HepG2 (cell line): ENCODE measurements at regions not wholly inside any gene's neighbourhood (a gene's known extent, or its start where the extent isn't known, plus 50 kb on each side); places are given as distances from the start of the nearest gene placed in this dataset.

Experiments
- BHLHE40 ChIP-seq: IDR thresholded peaks from 2 replicates; pipeline ENCODE4 v1.6.1; 2011; ENCODE audit warnings: low read length, improper control_type of control experiment
- CTCF ChIP-seq: sonication (generic); formaldehyde crosslinking; IDR thresholded peaks from 2 replicates; pipeline ENCODE4 v1.5.0; 2020; ENCODE audit warnings: mild to moderate bottlenecking, missing genetic modification reagents, moderate library complexity
- E2F1 ChIP-seq: sonication (generic); formaldehyde crosslinking; IDR thresholded peaks from 2 replicates; pipeline ENCODE4 v1.5.0; 2020; ENCODE audit warnings: missing genetic modification reagents
- EHMT2 ChIP-seq: fragments of 200-600 bp; sonication (generic); IDR thresholded peaks from 2 replicates; pipeline ENCODE4 v1.7.0; 2017; ENCODE audit warnings: antibody characterized with exemption, low read depth, low read length, borderline replicate concordance
- IRF9 ChIP-seq: sonication (generic); formaldehyde crosslinking; IDR thresholded peaks from 2 replicates; pipeline ENCODE4 v1.8.0; 2022; ENCODE audit warnings: missing genetic modification reagents, mild to moderate bottlenecking, borderline replicate concordance
- KLF6 ChIP-seq: IDR thresholded peaks from 2 replicates; pipeline ENCODE4 v1.8.0; 2016; ENCODE audit warnings: missing biosample characterization, missing genetic modification reagents
- MEF2D ChIP-seq: sonication (generic); formaldehyde crosslinking; IDR thresholded peaks from 2 replicates; pipeline ENCODE4 v1.5.1; 2020; ENCODE audit warnings: mild to moderate bottlenecking, missing genetic modification reagents
- MTA1 ChIP-seq: sonication (generic); formaldehyde crosslinking; IDR thresholded peaks from 2 replicates; pipeline ENCODE4 v1.4.0; 2020; ENCODE audit warnings: missing genetic modification reagents, mild to moderate bottlenecking, borderline replicate concordance
- PRPF4 ChIP-seq: fragments of 200-400 bp; formaldehyde crosslinking; IDR thresholded peaks from 2 replicates; pipeline ENCODE4 v1.6.1; 2016; ENCODE audit warnings: low read length, low read depth; ENCODE audit not compliant: poor library complexity, severe bottlenecking
- SP1 ChIP-seq, 2 experiments: fragments of 450-650 bp in 1 of 2; sonication (generic) in 1 of 2; formaldehyde crosslinking in 1 of 2; IDR thresholded peaks; 2 replicates each; pipeline versions ENCODE4 v1.4.0 to v1.6.1; 2016 to 2020; ENCODE audit warnings: missing genetic modification reagents in 1 of 2
- ZNF101 ChIP-seq: sonication (generic); formaldehyde crosslinking; IDR thresholded peaks from 2 replicates; pipeline ENCODE4 v1.4.0; 2020; ENCODE audit warnings: mild to moderate bottlenecking, low read depth, missing genetic modification reagents, borderline replicate concordance
- ZNF138 ChIP-seq: sonication (generic); formaldehyde crosslinking; IDR thresholded peaks from 2 replicates; pipeline ENCODE4 v1.5.0; 2020; ENCODE audit warnings: mild to moderate bottlenecking, low read depth, missing genetic modification reagents
- ZNF766 ChIP-seq: sonication (generic); formaldehyde crosslinking; IDR thresholded peaks from 2 replicates; pipeline ENCODE4 v1.5.0; 2020; ENCODE audit warnings: missing genetic modification reagents, borderline replicate concordance

DNA sequence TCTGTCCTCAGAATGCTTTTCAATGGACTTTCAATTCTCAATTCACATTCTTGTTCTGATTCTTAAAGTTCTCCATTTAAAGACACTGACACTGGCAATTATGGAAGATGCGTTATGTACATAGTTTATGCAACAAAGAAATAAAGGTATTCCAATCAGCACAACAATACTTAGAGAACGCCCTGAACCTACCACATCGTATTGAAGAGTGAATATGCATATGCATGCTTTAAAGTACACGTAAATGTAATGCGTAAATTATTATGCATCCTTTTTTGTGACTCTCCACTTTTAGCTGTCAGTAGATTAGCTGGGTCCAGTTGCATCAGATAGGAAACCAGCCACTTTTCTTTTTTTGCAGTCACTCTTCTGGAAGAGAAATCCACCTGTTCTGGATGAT, 83.5 kb downstream of the RBM43 start:
- TF ChIP-seq PRPF4 (no peak), ZNF138 (CRISPR knock-in tag) (no peak), BHLHE40 (no peak), ZNF101 (no peak), MEF2D (CRISPR knock-in tag) (no peak), CTCF (CRISPR knock-in tag) (no peak), MTA1 (no peak), EHMT2 (no peak), ZNF766 (CRISPR knock-in tag) (no peak), SP1 (IDR thresholded peaks at IDR 0.05) (no peak), SP1 (CRISPR knock-in tag; IDR thresholded peaks at IDR 0.05) (no peak), IRF9 (CRISPR knock-in tag) (no peak), KLF6 (CRISPR knock-in tag) (no peak), E2F1 (CRISPR knock-in tag) (no peak)
